ENCODE measurements at regions not wholly inside any gene's neighbourhood (a gene's known extent, or its start where the extent isn't known, plus 50 kb on each side); places are given as distances from the start of the nearest gene placed in this dataset.
"Not testable (repeated sequence)": the region's sequence is repeated elsewhere in the genome, so short reads cannot be mapped to it uniquely, and the experiment has no call there.

- H3K27ac ChIP-seq, result no peak overlapping the region
- intact Hi-C loops (cut with DNase I), result no loop called here
- no peak overlapping the region for H3K4me3 ChIP-seq
- TF ChIP-seq POLR2A (IDR thresholded peaks at IDR 0.05), result no peak
- no peak for TF ChIP-seq CTCF (IDR thresholded peaks at IDR 0.05)
- DNase-seq, result no peak
- H3K27me3 ChIP-seq, result no peaks in the 10 kb centered on the region
- no peaks in the 10 kb centered on the region for H3K9me3 ChIP-seq (replicated peaks in 1 of 3)
- no peaks in the 10 kb centered on the region for H3K4me1 ChIP-seq (replicated peaks in 1 of 2)
- H3K36me3 ChIP-seq (replicated peaks in 1 of 2), result no peaks in the 10 kb centered on the region
- WGBS, 4 donors, result 93 to 99% (median 98%) methylated on average over 11 to 17 of the region's 17 CpGs
Measured at GRCh38 chr19:27806471-27807070, 1406.4 kb downstream of the UQCRFS1 start.

- no peak for TF ChIP-seq POLR2A (IDR thresholded peaks at IDR 0.05)
- no peak for TF ChIP-seq CTCF (IDR thresholded peaks at IDR 0.05)
- Histone ChIP-seq H3K4me1 (replicated peaks in 1 of 2) (no peaks in the 10 kb centered on the region), H3K9me3 (replicated peaks in 1 of 3) (no peaks in the 10 kb centered on the region), H3K4me3 (no peak overlapping the region), H3K27me3 (no peaks in the 10 kb centered on the region), H3K27ac (no peak overlapping the region), H3K36me3 (replicated peaks in 1 of 2) (no peaks in the 10 kb centered on the region)
- no peak for DNase-seq
- 98 to 99% (median 98%) methylated on average over 7 to 19 of the region's 19 CpGs for WGBS, 4 donors
- intact Hi-C loops (cut with DNase I), result no loop called here
Measured at GRCh38 chr19:27805848-27806247, 1407.1 kb downstream of the UQCRFS1 start.

- H3K4me1 ChIP-seq (replicated peaks in 1 of 2); H3K4me3 ChIP-seq; H3K27ac ChIP-seq; H3K9me3 ChIP-seq (replicated peaks in 1 of 3); intact Hi-C loops (cut with DNase I); H3K27me3 ChIP-seq; H3K36me3 ChIP-seq (replicated peaks in 1 of 2): not testable (repeated sequence)
- TF ChIP-seq CTCF (IDR thresholded peaks at IDR 0.05), result peak in 4 of 6 experiments; percentile 6 to 49 (median 30)
- 57 to 75% (median 71%) methylated on average over 14 to 15 of the region's 15 CpGs for WGBS, 4 donors
- DNase-seq, result peak in 3 of 7 donors; percentile 32 to 54 (median 42)
Measured at GRCh38 chr19:27802293-27802692, 1410.7 kb downstream of the UQCRFS1 start.

- DNase-seq, result no peak
- no peaks in the 10 kb centered on the region for H3K27me3 ChIP-seq
- H3K36me3 ChIP-seq (replicated peaks in 1 of 2), result no peaks in the 10 kb centered on the region
- TF ChIP-seq POLR2A (IDR thresholded peaks at IDR 0.05) (no peak), CTCF (IDR thresholded peaks at IDR 0.05) (no peak)
- no peak overlapping the region for H3K27ac ChIP-seq
- 90 to 93% (median 91%) methylated on average over 1 of the region's 1 CpG for WGBS, 4 donors
- H3K4me3 ChIP-seq, result no peak overlapping the region
- intact Hi-C loops (cut with DNase I), result no loop called here
- H3K4me1 ChIP-seq (replicated peaks in 1 of 2), result peaks cover 15 to 21% of the 10 kb centered on the region in 2 donors
- no peaks in the 10 kb centered on the region for H3K9me3 ChIP-seq (replicated peaks in 1 of 3)
Measured at GRCh38 chr19:27796540-27796939, 1416.4 kb downstream of the UQCRFS1 start.
